HG02973 (cell line): ENCODE measurements at regions not wholly inside any gene's neighbourhood (a gene's known extent, or its start where the extent isn't known, plus 50 kb on each side); places are given as distances from the start of the nearest gene placed in this dataset.

Experiments
- ATAC-seq: cut with Tn5 transposase; IDR thresholded peaks from one replicate; pipeline ENCODE4 v1.9.1; 2021; ENCODE audit warnings: moderate library complexity; ENCODE audit not compliant: unreplicated experiment

DNA sequence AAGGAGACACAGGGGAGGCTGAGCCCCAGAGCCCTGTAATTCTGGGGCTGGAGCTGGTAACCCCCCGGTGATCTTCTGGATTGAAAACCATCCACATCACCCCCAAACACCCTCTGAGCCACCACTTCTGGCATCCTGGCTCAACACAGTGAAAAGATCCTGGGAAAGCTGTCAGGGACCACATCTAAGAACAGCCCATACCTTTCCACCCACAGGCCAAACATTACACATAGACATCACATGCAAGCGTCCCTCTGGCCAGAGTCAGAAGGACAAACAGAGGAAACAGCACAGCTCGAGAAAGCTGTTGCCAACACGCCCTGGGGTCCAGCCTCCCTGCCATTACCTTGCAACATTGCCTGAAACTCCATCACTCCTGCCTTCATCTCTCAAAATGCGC, 469.5 kb downstream of the SOX6 start:
- no peak for ATAC-seq

DNA sequence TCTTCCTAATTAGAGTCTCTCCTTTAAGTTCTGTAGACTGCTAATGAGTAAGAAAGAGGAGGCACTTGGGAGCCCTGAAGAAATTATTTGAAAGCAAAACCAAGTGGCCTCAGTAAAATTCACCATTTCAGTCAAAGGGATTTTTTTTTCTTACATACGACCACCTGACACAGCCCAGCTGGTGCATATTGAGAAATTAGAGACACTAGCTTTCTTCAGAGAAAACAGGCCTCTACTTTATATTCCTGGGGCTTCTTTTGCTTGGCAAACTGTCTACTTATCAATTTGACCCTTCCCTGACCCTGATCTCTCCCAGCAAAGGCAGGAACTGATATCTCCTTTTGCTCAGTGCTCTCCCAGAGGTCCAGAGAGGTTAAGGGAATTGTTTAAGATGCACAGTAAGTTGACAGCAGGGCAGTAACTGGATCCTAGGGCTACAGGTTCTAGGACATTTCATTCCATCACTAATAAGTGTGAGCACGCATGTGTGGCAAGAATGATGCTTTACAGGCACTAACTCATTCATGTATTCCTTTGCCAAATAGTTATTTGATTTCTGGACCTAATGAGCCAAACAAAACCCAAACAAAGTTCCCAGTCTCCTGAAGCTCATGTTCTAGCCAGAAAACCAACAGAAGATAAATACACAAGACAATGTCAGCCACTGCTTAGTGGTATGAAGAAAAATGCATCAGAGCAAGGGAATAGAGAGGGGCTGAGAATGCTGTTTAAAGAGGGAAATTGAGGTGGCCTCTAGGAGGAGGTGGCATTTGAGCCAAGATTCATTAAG, 467.6 kb downstream of the SOX6 start:
- ATAC-seq, result no peak

DNA sequence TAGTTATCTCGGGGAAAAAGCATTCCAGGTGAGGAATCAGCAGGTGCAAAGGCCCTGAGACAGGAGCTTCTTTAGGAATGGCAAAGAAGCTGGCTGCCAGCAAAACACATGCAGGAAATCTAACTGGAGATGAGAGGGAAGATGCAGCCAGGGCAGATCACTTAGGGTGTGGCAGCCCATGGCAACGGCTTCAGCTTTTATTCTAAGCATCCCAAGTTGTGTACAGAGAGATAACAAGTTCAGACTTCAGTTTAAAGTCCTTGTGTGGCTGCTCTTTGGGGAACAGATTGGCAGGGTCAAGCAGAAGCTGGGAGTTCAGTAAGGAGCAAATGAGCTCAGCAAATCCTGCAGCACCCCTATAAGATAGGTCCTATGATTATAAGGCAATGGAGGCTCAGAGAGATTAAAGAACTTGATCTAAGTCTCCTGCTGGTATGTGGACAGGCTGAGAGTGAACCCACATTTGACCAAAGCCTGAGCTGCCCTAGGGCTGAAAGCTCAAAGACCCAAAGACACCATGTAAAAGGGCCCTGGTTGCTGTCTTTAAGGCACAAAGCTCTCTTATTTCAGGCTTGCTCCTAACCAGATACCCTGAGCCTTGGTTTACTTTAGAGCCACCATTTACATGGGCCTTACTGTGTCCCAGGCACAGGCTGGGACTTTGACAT, 466.8 kb downstream of the SOX6 start:
- ATAC-seq, result no peak

DNA sequence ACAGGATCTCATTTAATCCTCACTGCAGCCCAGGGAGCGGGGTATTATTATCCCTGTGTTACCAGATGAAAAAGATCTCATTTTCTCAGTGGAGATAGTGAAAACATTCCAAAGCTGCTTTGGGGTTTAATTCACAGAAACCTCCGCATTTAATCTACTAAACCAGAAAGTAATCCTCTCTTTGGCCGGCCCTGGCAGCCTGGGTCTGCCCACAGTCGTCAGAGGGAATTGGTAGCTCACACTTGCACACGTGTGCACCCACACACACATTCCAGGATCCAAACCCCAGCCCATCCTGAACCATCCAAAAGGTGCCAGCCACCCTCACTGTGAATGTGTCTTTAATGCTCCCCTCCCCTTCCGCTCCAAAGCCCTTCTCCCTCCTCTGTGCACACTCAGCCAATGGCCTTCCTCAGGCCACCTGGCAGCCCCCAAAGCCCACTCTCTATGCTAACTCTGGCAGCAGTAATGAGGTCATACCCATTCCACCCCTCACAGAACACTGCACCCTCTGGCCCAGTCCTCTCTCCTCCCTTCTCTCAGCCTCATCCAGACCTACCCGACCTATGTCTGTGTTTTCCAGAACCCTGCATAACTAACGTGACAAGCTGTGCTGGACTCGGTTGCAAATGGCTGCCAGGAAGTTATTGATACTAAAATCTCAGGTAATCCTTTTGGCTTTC, 466.2 kb downstream of the SOX6 start:
- no peak for ATAC-seq

GRCh38 chr11:15893080-15893492, 463.3 kb downstream of the SOX6 start:
- no peak for ATAC-seq

GRCh38 chr11:15896026-15896425, 460.3 kb downstream of the SOX6 start:
- ATAC-seq, result no peak

- no peak for ATAC-seq
Observed at GRCh38 chr11:15896530-15896929, 459.8 kb downstream of the SOX6 start.

DNA sequence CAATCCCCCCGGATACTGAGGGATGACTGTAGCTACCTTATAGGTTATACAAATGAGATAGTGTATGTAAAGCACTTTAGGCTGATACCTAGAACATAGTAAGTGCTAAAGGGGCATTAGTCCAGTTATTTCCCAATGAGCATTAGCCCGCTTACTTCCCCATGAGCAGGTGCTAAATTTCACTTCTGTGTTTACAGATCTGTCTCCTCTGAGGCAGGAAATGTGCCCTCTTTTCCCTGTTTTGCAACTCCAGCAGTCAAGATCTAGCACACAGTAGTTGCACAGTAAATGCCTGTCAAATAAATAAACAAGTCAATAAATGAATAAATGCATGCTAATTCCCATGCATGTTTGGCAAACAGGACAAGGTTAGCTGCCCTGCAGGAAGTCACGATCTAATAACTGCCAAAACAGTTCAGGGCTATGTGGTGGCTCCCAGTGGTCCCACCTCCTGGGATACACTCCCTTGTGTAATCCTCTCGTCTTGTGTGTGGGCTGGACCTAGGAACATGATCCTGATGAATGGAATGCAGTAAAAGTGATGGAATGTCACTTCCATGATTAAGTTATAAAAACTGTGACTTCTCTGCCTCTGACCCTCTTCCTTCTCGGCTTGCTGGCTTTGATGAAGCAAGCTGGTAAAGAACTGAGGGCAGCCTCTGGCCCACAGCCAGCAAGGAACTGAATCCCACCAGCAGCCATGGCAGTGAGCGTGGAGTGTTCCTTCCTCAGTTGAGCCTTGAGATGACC, 459.0 kb downstream of the SOX6 start:
- no peak for ATAC-seq

- ATAC-seq, result no peak
Observed at GRCh38 chr11:15901054-15901453, 455.3 kb downstream of the SOX6 start.

DNA sequence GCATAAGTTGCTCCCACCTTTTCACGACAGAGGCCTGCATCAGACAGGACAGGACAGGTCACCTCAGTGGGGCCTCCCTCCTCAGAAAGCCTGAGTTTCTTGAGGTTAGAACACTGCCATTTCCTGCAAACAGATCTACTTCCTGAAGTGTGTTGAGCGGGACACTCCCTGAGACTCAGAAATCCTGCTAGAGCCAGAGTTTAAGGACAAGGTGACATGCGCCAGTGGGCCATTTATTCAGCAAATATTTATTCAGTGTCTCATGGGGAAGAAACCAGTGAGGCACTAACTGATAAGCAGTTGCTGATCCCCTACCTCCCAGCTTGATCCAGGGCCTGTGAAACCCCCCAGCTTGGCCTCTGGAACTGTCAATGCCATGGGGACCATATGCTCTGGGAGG, 454.6 kb downstream of the SOX6 start:
- no peak for ATAC-seq

DNA sequence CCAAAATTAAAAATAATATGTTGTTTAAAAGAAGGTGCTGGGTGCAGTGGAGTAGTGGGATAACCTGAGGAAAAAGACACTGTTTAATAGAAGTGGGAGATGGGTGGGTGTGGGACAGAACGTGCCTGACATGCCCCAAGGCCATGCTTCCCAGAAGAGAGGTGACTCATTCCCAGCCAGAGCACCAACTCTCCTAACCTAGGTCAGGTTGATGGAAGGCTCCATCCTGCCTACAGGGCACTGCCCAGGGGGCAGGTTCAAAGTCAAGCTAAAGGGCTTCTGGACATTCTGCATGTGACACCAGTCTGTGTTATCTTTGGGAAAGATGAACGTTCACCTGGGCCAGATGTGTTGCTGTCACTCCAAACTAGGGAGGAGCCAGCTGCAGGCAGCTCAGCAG, 453.1 kb downstream of the SOX6 start:
- no peak for ATAC-seq

DNA sequence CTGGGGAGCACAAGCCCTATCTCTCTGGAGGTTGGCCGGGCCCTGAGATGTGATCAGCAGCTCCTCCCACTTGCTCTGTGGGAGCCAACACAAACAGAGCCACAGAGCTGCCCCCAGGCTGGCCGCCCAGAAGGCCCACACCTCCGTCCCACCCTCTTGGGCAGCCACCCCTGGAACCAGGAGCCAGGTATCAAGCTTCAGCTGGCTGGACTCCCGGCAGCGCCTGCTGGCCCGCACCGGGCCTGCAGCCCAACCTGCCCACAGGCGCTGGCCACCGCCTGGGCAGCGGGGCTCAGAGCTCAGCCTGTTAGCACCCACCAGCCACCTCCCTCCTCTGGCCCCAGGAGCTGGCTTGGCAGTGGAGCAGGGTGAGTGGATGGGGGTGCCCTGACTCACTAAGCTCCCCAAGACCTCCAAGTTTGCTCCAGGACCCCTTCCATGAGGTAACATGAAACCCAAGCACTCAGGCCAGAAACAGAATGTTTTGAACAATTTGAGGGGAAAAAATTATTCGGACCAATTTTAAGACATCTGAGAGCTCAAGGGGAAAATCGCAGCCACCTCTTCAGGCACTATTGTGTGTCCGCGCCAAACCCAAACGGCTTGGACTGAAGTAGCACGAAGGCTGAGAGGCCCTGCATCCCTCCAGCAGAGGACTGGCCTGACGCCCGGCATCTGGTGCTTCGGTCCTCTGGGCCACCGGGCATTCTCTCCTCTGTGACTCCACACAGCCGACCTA, 450.8 kb downstream of the SOX6 start:
- ATAC-seq, result no peak

- ATAC-seq, result no peak
Observed at GRCh38 chr11:15906481-15907035, 449.8 kb downstream of the SOX6 start.

DNA sequence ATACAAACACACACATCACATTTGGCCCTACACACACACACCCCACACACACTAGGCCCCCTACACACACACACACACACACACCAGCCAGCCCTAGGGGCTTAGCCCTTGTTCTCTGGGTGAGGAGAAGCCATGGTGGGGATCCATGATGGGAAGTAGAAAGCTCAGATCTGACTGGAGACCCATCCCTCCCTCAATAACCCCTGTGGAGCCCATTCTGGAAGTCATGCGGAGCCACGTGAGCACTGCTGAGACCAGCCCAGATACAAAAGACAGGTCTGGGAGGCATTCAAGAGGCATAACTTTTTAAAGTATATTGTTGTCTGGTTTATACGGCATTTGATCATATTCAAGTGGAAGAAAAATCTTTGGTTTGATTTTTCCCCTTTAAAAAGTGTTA, 448.5 kb downstream of the SOX6 start:
- no peak for ATAC-seq

GRCh38 chr11:15909937-15910598, 446.3 kb downstream of the SOX6 start:
- no peak for ATAC-seq

- no peak for ATAC-seq
Observed at GRCh38 chr11:15910761-15911160, 445.6 kb downstream of the SOX6 start.

GRCh38 chr11:15911377-15912044, 444.8 kb downstream of the SOX6 start:
- ATAC-seq, result no peak

GRCh38 chr11:15912291-15912690, 444.1 kb downstream of the SOX6 start:
- ATAC-seq, result no peak

DNA sequence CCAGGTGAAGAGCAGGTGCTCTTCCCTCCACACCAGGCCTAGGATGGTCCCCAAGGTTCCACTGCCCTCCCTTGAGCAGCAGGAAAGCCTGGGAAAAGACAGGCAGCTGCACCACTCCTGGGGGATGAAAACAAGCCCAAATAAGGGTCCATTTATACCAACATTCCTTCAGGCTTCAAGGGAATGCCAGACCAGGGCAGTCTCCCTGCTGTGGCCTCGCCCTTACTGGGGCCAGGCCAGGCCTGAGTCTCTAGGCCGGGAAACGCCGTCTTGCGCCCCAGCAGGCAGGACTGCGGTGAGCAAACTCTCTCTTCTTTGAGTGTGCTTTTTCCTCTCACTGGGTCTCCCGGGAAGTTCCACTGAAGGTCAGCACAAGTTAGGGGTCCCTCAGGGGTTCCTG, 443.5 kb downstream of the SOX6 start:
- no peak for ATAC-seq
